HS-5 (cell line): ENCODE measurements at regions not wholly inside any gene's neighbourhood (a gene's known extent, or its start where the extent isn't known, plus 50 kb on each side); places are given as distances from the start of the nearest gene placed in this dataset.

Experiments
- DNase-seq: peaks from one replicate; pipeline ENCODE4 v3.0.0-alpha.2; 2012; ENCODE audit warnings: low read depth

DNA sequence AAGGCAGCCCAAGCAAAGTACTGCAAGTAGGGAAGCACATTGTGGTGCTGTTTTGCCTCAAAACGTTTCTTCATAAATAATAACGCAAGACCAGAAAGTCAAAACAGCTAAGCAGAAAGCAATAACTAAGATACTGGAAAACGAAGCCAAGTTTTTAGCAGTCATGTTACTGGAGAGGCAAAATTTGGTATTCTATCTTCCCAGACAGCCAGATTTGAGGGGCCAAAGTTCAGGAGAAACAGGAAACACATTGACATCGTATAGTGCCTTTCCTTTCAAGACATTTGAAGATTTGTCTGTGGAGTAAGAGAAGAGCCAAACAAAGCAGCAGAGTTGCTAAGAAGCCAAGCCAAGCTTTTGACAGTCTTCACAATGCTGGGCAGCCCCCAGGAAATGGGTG lies 843.6 kb upstream of the NECTIN3 start:
- DNase-seq = no peak

- DNase-seq = peak; percentile 32
These were observed 836.8 kb upstream of the NECTIN3 start for GRCh38 chr3:110234831-110235230.

GRCh38 chr3:110236976-110237610 lies 834.5 kb upstream of the NECTIN3 start:
- DNase-seq = no peak

DNA sequence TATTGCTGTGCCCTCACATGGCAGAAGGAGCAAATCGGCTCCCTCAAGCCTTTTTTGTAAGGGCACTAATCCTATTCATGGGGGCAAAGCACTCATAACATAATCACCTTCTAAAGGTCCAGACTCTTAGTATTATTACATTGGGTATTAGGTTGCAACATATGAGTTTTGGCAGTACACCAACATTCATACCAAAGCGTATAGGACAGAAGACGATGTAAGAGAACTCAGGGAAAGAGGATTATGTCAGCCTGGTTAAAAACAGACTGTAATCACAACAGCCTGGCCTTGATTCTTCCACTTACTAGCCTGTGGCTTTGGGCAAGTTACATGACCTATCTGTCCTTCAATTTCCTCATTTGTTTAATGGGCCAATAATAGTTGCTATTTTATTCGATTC lies 828.5 kb upstream of the NECTIN3 start:
- DNase-seq = no peak

- peak; percentile 19 for DNase-seq
These were observed 824.7 kb upstream of the NECTIN3 start for GRCh38 chr3:110246796-110247376.

DNA sequence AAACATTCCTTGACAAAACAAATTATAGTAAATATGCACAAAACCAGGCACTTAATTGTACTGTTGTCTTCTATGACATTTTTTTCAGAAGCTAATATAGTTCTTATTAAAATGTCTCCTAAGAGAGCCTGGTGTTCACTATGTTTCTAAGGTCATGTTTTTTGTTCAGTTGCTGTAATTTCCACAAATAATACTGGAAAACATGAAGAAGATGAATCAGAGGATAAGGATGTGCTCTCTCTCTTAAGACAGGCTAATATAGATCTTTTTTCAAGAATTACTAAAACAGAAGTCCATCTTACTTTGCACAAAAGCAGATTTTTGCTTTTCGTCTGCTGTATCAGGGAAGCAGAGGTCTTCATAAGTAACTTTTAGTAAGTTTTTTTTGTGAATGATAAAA lies 823.0 kb upstream of the NECTIN3 start:
- DNase-seq = no peak

GRCh38 chr3:110253794-110254193 lies 817.8 kb upstream of the NECTIN3 start:
- no peak for DNase-seq

DNA sequence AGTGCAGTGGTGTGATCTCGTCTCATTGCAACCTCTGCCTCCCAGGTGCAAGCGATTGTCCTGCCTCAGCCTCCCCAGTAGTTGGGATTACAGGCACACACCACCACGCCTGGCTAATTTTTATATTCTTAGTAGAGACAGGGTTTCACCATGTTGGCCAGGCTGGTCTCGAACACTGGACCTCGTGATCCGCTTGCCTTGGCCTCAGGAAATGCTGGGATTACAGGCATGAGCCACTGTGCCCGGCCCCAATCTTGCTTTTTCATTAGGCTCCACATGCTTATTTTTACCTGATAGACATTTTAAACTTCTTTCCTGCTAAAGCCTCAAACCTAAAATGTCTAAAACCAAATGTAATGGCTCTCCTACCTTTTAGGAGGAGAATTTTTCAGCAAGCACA lies 817.0 kb upstream of the NECTIN3 start:
- no peak for DNase-seq

DNA sequence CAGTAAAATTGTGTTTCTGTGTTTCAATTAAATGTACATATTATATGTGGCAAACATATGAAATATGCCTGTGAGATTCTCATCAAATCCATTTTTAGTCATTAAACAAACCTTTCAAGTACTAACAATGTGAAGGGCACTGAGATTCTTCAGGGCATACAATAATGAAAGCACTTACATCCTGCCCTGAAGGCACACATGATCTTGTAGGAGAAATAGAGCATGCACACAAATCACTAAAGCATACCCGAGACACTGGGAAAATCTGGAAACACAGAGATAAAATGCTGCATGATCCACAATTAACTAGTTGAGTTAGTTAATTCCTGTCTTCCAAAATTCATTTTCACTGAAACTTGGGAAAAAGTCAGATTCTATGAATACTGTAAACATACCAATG lies 810.5 kb upstream of the NECTIN3 start:
- DNase-seq = no peak

GRCh38 chr3:110262896-110263295 lies 808.7 kb upstream of the NECTIN3 start:
- DNase-seq = no peak

GRCh38 chr3:110265302-110265701 lies 806.3 kb upstream of the NECTIN3 start:
- no peak for DNase-seq

DNA sequence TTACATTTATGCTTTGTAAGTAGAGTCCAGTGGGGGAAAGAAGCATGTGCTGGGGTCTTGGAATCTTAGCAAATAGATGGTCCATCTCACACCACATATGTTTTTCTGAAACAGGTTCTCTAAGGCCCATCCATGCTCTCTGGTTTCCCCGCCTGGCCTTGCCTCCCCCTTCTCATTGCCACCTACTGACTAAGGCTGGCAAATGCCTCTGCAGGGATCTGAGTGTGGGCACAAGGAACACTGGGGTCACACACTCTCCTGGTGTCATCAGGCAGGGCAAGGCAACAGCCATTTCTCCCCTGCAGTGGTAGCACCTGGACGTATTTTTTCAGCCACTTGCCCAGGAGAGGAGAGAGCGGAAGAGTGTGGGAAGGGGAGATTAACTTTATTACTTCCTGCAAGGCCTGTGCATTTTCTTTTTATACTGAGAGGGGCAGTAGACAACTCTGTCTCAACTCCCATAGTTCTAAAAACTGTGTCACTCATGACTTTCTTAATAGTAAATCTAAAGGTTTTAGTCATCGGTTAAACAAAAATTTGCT lies 804.2 kb upstream of the NECTIN3 start:
- DNase-seq = no peak

DNA sequence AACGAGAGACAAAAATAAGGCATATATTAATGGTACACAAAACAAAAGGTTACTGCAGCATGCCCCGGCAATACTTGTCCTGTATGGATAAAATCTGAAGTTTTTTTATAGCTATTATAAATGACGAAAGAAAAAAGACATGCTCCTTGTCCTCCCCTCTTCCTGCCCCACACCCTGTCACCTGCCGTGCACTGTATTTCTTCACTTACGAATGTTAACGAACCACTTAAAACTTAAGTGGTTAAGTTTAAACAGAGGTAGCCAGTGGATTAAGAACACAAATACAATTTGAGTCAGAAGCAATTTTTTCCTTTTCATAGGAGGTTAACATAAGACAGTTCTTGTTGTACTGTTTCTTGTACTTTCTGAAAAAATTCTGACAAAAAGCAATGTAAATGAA lies 799.1 kb upstream of the NECTIN3 start:
- no peak for DNase-seq

DNA sequence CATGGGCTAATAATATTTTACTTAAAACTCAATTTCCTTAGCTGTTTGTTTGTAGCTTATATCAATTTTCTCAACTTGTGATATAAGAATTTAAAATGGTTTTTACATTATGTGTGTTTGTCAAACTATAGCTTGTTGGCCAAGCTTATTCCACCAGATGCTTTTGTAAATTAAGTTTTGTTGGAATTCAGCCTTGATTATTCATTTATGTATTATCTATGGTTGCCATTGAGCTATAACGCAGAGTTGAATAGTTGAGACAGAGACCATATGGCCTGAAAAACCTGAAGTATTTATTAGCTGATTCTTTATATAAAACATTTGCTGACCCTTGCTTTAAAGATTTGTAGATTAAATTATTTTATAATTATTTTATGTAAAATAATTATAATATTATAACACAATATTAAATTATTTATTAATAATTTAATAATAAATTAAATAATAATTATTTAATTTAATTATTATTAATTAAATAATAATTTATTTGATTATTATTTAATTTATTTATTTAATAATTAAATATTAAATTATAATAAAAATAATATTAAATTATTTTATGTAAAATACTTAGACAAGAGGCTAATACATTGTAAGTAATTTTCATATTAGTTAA lies 779.6 kb upstream of the NECTIN3 start:
- DNase-seq = no peak

GRCh38 chr3:110293660-110294059 lies 778.0 kb upstream of the NECTIN3 start:
- no peak for DNase-seq

- DNase-seq = no peak
These were observed 774.7 kb upstream of the NECTIN3 start for GRCh38 chr3:110296885-110297284.

GRCh38 chr3:110301781-110302180 lies 769.8 kb upstream of the NECTIN3 start:
- DNase-seq = no peak

- DNase-seq = peak; percentile 26
These were observed 764.4 kb upstream of the NECTIN3 start for GRCh38 chr3:110307065-110307809.

GRCh38 chr3:110311541-110311940 lies 760.1 kb upstream of the NECTIN3 start:
- DNase-seq = no peak

DNA sequence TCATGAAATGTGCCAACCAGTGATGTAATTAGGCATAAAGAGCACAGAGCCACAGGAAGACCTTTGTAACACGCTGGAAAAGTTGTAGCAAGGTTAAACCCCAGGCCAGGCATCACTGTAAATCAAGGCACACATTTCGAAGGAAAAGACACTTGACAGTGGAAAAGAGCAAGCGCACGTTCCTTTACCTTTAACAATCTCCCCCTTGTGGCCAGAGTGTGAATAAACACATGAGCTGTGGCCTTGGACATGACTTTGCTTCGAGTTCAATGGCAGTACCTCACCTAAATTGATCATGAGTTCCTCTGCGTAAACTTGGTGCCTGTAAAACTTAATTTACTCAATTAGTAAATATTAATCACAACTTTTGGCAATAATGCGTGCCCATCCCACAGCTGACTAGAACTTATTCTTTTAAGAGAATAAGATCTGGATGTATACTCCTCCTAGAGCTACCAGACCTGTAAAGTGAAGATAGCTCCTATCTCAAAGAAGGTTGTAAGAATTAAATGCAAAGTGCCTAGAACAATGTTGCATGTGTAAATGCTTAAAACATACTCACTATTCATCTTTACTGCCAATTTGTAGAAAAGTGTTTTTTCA lies 757.0 kb upstream of the NECTIN3 start:
- no peak for DNase-seq

DNA sequence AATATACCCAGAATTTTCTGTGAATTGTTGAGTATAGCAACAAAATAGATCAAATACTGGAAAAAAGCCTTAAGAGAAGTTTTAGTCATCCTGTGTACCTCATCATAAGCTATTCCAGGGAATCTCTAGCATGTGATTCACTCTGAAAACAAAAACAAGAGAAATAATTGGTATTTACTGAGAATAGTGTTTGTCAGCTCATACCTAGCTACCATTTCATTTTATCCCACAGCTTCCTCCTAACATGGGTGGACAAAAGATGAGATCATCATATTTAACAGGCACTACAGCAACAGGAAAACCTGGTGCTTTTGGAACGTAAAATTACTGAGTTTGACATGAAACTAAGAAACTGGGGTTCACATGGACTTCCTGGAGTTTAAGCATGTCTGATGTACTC lies 753.5 kb upstream of the NECTIN3 start:
- no peak for DNase-seq

DNA sequence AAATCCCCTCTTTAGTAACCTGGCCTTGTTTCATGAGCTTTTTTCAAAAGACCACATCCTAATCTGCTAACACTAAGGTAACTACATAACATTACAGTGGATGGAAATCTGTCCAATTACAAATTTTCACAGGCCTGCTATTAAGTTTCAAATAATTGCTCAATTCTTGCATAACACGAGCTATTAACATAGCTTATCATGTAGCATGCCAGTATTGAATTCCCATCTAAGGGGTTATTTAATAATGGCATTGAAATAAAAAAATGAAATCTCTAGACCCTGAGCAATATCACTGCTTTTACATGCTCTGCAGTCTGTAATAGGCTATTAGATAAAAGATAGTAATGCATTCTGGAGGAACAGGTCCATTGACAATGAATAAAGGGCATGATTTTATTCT lies 748.3 kb upstream of the NECTIN3 start:
- DNase-seq = no peak
